DMS153 treated with DMSO at 0.1 percent for 48 hours (cell line): ENCODE measurements at regions not wholly inside any gene's neighbourhood (a gene's known extent, or its start where the extent isn't known, plus 50 kb on each side); places are given as distances from the start of the nearest gene placed in this dataset.

Experiments used
- DNase-seq: peaks from one replicate; lab custom pipeline; 2025; ENCODE audit not compliant: unreplicated experiment; lab: John Stamatoyannopoulos, UW

GRCh38 chr3:46146548-46146947, 61.6 kb downstream of the CCR1 start:
- DNase-seq: no peak

DNA sequence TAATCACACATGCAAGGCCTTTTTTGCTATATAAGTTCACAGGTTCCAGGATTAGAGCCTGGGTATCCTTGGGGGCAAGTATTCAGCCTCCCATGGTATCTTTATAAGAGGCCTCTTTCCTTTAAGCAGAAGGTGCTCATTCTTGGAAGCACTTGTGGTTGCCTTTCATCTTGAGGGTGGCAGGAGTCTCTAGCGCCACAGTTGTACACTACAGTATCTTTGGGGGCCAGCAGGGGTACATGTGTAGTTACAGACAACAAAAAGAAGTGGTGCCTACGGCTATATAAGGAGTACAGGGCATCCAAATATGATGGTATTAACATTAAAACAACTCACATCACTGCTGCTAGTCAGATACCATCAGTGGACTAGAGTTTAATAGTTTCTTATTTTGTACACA, 62.1 kb downstream of the CCR1 start:
- DNase-seq: no peak

DNA sequence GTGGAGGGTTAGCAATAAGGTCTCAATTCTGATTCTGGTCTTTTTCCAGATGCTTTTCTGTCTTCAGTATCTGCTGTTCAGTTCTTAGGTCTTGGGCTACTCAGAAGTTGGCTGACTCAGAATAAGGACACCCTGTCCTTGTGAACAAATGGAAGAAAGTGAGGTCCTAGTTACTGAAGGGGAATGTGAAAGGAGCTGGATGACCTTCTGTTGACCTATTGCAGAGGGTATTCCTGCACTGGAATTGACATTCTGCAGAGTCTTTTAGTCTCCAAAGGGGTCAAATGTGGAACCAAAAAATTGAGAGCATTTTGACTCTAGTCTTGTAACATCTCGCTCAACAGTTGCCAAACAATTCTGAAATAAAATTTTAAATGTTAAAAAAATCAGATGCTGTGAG, 63.0 kb downstream of the CCR1 start:
- no peak for DNase-seq

DNA sequence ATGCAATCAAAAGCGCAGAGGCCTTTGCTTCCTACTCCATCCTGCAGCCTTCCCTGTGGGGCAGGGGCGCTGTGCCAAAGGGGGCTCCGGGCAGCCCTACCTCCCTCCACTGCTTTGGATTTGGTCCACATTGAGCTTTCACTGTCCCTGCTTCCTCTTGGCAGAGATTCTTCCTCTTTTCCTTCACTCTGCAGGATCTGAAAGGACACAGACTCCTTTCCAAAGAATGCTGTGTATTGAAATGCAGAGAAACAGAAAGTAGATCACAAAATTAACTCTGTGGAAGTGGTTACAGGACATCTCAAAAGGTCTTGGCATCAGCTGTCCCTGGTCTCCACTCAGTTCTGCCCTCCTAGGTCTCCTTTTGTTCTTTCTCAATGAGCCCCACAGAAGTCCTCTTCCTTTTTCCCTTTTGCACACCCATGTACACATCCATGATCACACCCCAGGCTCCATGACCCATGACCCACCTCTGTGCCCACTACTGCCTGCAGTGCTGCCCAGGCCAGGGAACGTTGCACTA, 64.1 kb downstream of the CCR1 start:
- DNase-seq: no peak

DNA sequence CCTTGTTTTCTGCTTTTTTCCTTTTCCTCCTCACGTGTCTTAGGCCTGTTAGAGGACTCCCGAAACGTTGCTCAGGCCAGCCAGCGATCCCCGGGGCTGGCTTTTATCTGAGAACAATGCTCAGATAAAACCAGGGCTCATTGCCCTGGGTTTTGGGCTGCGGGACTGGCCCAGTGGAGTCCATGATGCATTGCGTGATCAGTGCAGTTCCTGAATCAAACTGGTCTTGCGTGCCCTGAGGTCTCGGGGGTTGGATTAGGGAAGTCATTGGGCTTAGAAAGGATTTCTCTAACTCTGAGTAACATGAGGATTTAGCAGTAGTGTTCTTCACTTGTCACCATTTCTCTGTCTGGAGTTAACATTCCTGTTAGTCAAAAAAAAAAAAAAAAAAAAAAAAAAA, 66.3 kb downstream of the CCR1 start:
- no peak for DNase-seq

DNA sequence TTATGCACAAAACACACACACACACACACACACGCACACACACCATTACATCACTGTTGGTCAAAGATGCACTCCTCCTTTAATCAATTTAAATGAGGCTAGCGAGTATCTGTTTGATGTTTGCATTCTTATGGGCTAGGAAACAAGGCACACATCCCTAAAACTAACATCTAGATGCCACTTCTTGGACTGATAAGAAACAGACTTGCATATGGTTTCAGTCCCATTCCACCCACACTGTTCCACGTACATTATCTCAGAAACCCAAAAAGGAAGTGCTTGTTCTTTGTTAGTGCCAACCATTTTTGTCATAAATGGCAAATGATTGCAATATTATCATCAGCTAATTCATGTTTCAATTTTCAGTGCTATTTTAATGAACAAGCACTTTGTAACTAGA, 69.5 kb downstream of the CCR1 start:
- no peak for DNase-seq

DNA sequence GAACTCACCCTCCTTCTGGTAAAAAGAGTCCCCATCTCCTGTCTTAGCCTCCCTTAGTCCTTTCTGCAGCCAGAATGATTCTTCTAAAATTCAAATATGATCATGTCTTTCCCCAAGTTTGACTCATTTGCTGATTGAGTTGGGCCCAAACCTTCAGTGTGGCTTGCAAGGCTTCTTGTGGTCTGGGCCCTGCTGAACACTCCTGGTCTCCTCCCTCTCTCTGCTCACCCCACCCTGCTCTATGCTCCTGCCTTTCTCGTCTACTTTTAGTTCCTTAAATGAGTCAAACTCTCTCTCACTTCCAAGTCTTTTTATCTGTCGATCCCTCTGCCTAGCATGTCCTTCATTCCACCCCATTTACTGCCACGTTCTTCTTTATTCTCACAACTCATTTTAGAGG, 72.6 kb downstream of the CCR1 start:
- no peak for DNase-seq

GRCh38 chr3:46133285-46133684, 74.8 kb downstream of the CCR1 start:
- DNase-seq: no peak

GRCh38 chr3:46132565-46132964, 75.5 kb downstream of the CCR1 start:
- DNase-seq: no peak

GRCh38 chr3:46131884-46132450, 76.1 kb downstream of the CCR1 start:
- DNase-seq: no peak

DNA sequence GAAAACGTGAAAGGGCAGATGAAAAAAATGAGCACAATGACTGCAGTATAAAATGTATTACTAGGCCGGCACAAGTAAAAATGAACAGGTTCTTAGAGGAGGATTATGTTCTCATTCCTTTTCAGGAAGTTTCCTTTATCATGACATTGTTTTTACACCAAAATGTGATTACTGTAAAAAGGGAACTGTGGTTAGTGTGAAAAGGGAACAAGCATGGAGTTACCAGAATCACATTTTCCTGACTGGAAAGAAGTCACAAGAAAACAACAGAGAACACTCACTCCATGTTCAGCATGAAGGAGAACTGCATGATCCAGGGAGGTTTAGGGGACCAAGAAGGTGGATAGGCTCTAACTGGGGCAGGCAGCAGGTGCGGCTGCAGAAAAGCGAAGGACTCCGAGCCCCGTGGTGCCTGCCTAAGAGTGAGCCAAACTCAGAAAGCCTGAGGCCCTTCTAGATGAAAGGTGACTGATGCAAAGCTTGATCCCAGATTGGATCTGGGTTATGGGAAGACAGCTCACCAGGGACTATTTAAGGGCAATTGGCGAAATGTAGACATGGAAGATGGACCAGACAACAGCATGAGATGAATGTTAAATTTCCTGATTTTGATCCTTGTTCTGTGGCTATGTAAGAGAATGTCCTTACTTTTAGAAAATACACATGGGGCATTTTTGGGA, 77.3 kb downstream of the CCR1 start:
- no peak for DNase-seq

DNA sequence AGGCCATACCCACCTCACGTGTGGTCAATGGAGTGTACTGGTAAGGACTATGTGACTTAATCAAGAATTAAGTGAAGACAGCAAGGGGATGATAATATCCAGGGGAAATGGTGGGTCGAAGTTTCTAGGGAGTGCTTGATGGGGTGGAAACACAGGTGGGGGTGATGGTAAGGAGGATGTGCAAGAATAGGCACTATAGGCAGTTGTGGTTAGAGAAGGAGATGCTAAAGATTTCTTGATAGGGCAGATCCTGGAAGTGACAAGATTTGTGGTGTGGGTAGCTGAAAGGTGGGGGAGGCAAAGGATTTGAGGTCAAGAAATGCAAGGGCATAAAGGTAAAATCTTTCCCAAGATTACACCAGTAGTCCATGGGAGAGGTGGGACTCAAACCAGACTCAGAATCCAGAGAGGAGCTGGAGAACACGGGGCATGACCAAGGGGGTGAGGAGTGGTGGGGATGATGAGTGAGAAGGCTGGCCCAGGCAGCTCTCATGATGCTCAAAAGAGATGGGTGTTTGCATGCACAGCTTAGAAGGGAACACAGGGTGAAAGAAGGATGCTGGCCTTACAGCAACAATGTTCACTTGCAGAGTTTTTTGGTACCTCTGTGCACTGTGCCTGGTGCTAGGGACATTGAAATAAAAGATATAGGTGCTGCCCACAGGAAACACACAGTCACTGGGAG, 78.4 kb downstream of the CCR1 start:
- DNase-seq: no peak

GRCh38 chr3:46127503-46127902, 80.6 kb downstream of the CCR1 start:
- no peak for DNase-seq

DNA sequence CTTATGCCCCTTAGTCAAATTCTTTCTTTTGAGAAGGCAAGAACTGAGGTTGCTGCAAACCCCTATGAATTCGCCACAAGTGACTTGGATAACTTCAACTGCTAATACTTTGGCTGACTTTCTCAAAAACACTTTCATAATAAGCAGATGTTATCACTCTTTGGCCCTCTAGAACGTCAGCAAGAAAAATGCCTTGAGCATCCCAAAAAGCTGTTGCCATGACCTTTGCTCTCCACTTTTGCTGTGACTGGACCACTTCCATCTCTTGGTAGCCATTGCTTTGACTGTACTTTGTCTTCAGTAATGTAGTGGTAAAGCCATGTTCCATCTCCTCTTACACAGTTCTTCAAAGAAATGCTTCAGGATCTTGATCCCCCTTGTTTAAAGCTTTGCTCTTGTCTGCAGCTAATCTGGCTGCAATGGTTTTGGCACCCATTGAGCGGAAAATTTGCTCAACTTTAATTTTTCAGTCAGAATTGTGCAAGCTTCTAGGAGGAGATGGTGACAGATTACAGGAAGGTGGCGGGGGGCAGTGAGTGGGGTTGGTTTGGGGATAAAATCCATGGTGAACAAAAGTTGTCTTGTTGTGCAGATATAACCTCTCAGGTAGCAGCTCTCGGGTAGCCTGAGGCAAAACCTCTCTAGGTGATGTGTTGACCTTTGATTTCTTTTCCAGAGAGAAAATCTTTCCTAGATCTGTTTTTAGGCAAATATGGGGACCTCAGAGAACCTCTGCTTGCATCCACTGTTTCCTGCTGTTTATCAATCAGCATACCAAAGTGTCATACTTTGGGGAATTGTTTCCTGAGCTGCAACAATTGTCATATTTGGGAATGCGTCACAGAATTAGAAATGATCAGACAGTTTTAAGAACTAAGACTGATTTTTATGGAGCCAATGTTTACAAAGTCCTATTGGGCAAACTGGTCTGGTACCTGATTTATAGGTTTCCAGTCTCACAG, 83.6 kb downstream of the CCR1 start:
- DNase-seq: no peak

DNA sequence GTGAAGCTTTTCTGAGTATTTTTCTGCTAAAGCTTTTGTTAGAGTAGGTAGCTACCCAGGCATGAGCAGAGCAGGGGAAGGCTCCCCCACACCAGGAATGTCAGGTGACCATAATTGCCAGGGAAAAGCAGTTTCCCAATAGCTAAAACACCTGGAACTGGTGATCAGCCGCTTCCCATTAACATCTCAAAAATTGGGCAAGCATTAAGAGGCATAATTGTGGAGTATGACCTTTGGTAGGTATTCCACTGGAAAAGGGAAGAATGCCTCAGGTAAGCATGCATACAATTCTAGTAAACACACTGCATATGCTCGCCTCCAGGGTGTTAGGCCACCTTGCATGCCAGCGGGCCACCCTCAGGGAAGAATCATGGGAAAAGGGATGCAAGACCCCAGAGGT, 84.5 kb downstream of the CCR1 start:
- DNase-seq: no peak

GRCh38 chr3:46122091-46122490, 86.0 kb downstream of the CCR1 start:
- DNase-seq: no peak

GRCh38 chr3:46120983-46121382, 87.1 kb downstream of the CCR1 start:
- DNase-seq: no peak

GRCh38 chr3:46119709-46120498, 88.2 kb downstream of the CCR1 start:
- no peak for DNase-seq

- DNase-seq: no peak
These were observed 88.9 kb downstream of the CCR1 start for GRCh38 chr3:46119253-46119652.

DNA sequence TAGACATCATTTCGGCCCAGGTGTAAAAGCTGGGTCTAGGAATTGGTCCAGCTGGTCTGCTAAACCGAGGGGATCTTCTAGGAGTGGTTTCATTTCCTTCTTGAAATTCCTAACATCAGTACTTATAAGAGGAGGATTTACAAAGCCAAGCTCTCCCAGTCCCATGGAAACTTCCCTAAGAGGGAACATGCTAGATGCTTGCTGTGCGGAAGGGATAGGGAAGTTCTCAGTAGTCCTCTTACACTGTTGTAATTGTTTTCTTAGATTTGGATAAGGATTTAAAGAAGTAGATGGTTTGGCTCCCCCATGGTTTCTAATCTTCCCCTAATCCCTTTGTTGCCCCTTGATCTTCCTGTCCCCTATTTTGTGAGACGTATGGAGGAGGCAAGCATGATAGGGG, 89.7 kb upstream of the XCR1 start:
- DNase-seq: no peak
